ENCODE measurements at regions not wholly inside any gene's neighbourhood (a gene's known extent, or its start where the extent isn't known, plus 50 kb on each side); places are given as distances from the start of the nearest gene placed in this dataset.

GRCh38 chr3:79820089-79820488 is 52.3 kb upstream of the ROBO1 start:
- no peaks in the 10 kb centered on the region for H4K20me1 ChIP-seq
- peaks cover 0 to 5% (median 0%) of the 10 kb centered on the region in 10 experiments; a peak in 2 of 20 replicates for H3K4me1 ChIP-seq
- no peak overlapping the region for H3K27ac ChIP-seq
- no peak overlapping the region; a peak in 1 of 22 replicates for H3K4me2 ChIP-seq
- H3K9me3 ChIP-seq (replicated peaks in 1 of 11), result peaks cover 5 to 19% (median 14%) of the 10 kb centered on the region in 11 experiments; a peak in 17 of 22 replicates
- H3K9ac ChIP-seq, result no peak overlapping the region
- no peak overlapping the region for H3K4me3 ChIP-seq
- H3K36me3 ChIP-seq, result no peaks in the 10 kb centered on the region
- H3K27me3 ChIP-seq, result no peaks in the 10 kb centered on the region
- no peak for TF ChIP-seq Cebpa-rat (IDR thresholded peaks at IDR 0.05)

DNA sequence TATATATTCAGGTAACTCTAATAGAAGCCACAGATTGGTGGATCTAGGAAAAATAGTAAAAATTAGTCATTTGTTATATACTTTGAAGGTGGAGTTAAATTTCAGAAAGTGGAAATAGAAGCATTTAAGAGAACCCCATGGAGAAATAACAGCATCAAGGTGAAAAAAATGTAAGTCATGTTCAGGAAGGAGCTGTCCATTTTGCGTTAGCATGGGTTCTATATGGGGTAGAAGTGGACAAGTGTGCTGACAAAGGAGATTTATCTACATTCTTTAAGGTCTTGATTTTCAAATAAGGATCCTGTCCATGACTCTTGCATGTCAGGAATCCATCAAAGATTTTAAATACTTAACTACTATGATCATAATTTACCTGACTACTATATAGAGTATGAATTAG is 50.2 kb upstream of the ROBO1 start:
- H3K9ac ChIP-seq, result no peak overlapping the region
- no peak overlapping the region for H3K4me2 ChIP-seq
- H3K36me3 ChIP-seq, result no peaks in the 10 kb centered on the region
- peaks cover 0 to 5% (median 0%) of the 10 kb centered on the region in 10 experiments; a peak in 2 of 20 replicates for H3K4me1 ChIP-seq
- no peak overlapping the region for H3K27ac ChIP-seq
- no peak overlapping the region for H3K4me3 ChIP-seq
- peaks cover 5 to 21% (median 16%) of the 10 kb centered on the region in 11 experiments; a peak in 17 of 22 replicates for H3K9me3 ChIP-seq (replicated peaks in 1 of 11)
- no peak for TF ChIP-seq Cebpa-rat (IDR thresholded peaks at IDR 0.05)
- no peaks in the 10 kb centered on the region for H3K27me3 ChIP-seq
- H4K20me1 ChIP-seq, result no peaks in the 10 kb centered on the region

Data from BLaER1 treated with 17β-estradiol and CSF1 and Interleukin-3, amounts not matched to agents 10 nM and 100 nM (cell line).